Endodermal cell (in vitro differentiated cells): ENCODE measurements at regions not wholly inside any gene's neighbourhood (a gene's known extent, or its start where the extent isn't known, plus 50 kb on each side); places are given as distances from the start of the nearest gene placed in this dataset.
A peak's percentile ranks its signal among the peaks of the same experiment; 100 is the strongest.

Source experiments
- DNase-seq: peaks from one replicate; pipeline ENCODE4 v3.0.0-alpha.2; 2017
- H3K27ac ChIP-seq: 2 replicates; pipeline ENCODE4 v1.5.1; 2013; ENCODE audit warnings: mild to moderate bottlenecking, low read depth, low read length, moderate library complexity
- H3K27me3 ChIP-seq: 2 replicates; pipeline ENCODE4 v1.6.1; 2013; ENCODE audit warnings: mild to moderate bottlenecking, low read length, moderate library complexity; ENCODE audit not compliant: insufficient read depth, control insufficient read depth, poor library complexity, severe bottlenecking
- H3K36me3 ChIP-seq: 2 replicates; pipeline ENCODE4 v1.7.0; 2013; ENCODE audit warnings: mild to moderate bottlenecking, low read length, moderate library complexity; ENCODE audit not compliant: control insufficient read depth, insufficient read depth
- H3K4me1 ChIP-seq: one replicate; pipeline ENCODE4 v1.7.0; 2013; ENCODE audit warnings: low read length; ENCODE audit not compliant: control insufficient read depth, insufficient read depth
- H3K4me3 ChIP-seq: 2 replicates; pipeline ENCODE4 v1.5.1; 2013; ENCODE audit warnings: mild to moderate bottlenecking, low read length, moderate library complexity
- H3K9ac ChIP-seq: 2 replicates; pipeline ENCODE4 v1.6.1; 2013; ENCODE audit warnings: mild to moderate bottlenecking, low read length, moderate library complexity; ENCODE audit not compliant: poor library complexity, severe bottlenecking; ENCODE audit errors: extremely low read depth
- H3K9me3 ChIP-seq: 2 replicates; pipeline ENCODE4 v1.6.1; 2013; ENCODE audit warnings: mild to moderate bottlenecking, low read length, moderate library complexity; ENCODE audit not compliant: control insufficient read depth
- H3K27ac Mint-ChIP-seq: 2 replicates; pipeline ENCODE4 v1.8.0; 2020; ENCODE audit warnings: mixed read lengths
- H3K27me3 Mint-ChIP-seq: 2 replicates; pipeline ENCODE4 v1.8.0; 2021; ENCODE audit warnings: mild to moderate bottlenecking, mixed read lengths; ENCODE audit not compliant: insufficient read depth
- H3K36me3 Mint-ChIP-seq: 2 replicates; pipeline ENCODE4 v1.8.0; 2020; ENCODE audit warnings: low read depth, mixed read lengths
- H3K4me1 Mint-ChIP-seq: 2 replicates; pipeline ENCODE4 v1.8.0; 2020; ENCODE audit warnings: mixed read lengths
- H3K4me3 Mint-ChIP-seq: 2 replicates; pipeline ENCODE4 v1.8.0; 2020; ENCODE audit warnings: mild to moderate bottlenecking, moderate library complexity, mixed read lengths
- H3K9me3 Mint-ChIP-seq: 2 replicates; pipeline ENCODE4 v1.8.0; 2020; ENCODE audit warnings: mild to moderate bottlenecking, mixed read lengths
- CTCF ChIP-seq: fragments of 200-600 bp; sonication (generic); conservative IDR thresholded peaks from 2 replicates; pipeline ENCODE4 v1.5.0; 2021; ENCODE audit warnings: antibody characterized with exemption, mild to moderate bottlenecking
- WGBS, 2 experiments: methylation state at CpG; one replicate each; pipeline versions ENCODE4 v1.1.5 to v1.1.7; 2013; ENCODE audit warnings: missing lambda C conversion rate in 2 of 2, mixed read lengths in 1 of 2; ENCODE audit not compliant: insufficient coverage in 1 of 2, insufficient read length in 1 of 2; 5-methylcytosine and 5-hydroxymethylcytosine counted together

GRCh38 chr3:13954266-13954665 is 74.4 kb upstream of the WNT7A start:
- no peak overlapping the region for H3K27ac Mint-ChIP-seq
- peaks cover 26% of the 10 kb centered on the region for H3K4me1 Mint-ChIP-seq
- WGBS, 2 experiments, result 93 to 100% methylated on average over 4 of the region's 4 CpGs
- Histone ChIP-seq H3K4me3 (no peak overlapping the region), H3K36me3 (no peaks in the 10 kb centered on the region), H3K27me3 (no peaks in the 10 kb centered on the region), H3K9ac (no peak overlapping the region), H3K4me1 (peaks cover 17% of the 10 kb centered on the region), H3K27ac (no peak overlapping the region), H3K9me3 (peaks cover 22% of the 10 kb centered on the region)
- no peak overlapping the region for H3K4me3 Mint-ChIP-seq
- TF ChIP-seq CTCF, result no peak
- H3K36me3 Mint-ChIP-seq, result peaks cover 11% of the 10 kb centered on the region
- H3K9me3 Mint-ChIP-seq, result peaks cover 41% of the 10 kb centered on the region
- no peak for DNase-seq
- peaks cover 12% of the 10 kb centered on the region for H3K27me3 Mint-ChIP-seq

GRCh38 chr3:13951184-13951583 is 71.3 kb upstream of the WNT7A start:
- DNase-seq, result peak; percentile 84
- Mint-ChIP-seq H3K4me1 (peaks cover 52% of the 10 kb centered on the region), H3K27ac (peak overlapping the region; percentile 88), H3K9me3 (peaks cover 46% of the 10 kb centered on the region), H3K4me3 (no peak overlapping the region), H3K36me3 (peaks cover 19% of the 10 kb centered on the region), H3K27me3 (peaks cover 5% of the 10 kb centered on the region)
- Histone ChIP-seq H3K4me3 (peak overlapping the region; percentile 53), H3K9me3 (peaks cover 30% of the 10 kb centered on the region), H3K4me1 (peaks cover 21% of the 10 kb centered on the region), H3K9ac (peak overlapping the region; percentile 33), H3K27me3 (no peaks in the 10 kb centered on the region), H3K27ac (no peak overlapping the region), H3K36me3 (no peaks in the 10 kb centered on the region)
- no peak for TF ChIP-seq CTCF
- 53 to 75% methylated on average over 1 of the region's 1 CpG for WGBS, 2 experiments

DNA sequence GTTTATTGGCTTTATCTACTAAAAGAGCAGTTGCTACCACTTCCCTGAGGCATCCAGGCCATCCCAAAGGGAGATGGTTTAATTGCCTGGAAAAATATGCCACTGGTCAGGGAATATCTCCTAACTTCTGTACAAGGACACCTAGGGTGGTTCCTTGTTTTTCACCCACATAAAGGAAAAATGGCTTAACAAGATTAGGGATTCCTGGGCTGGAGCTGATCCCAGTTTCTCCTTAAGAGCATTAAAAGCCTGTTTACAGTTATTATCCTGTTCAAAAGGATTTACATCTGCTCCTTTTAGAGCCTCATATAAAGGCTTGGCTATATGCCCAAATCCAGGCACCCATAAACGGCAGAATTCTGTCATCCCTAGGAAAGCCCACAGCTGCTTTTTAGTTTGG is 70.2 kb upstream of the WNT7A start:
- Histone ChIP-seq H3K9ac (peak overlapping the region; percentile 2), H3K9me3 (peaks cover 41% of the 10 kb centered on the region), H3K4me3 (peak overlapping the region; percentile 77), H3K27me3 (no peaks in the 10 kb centered on the region), H3K27ac (no peak overlapping the region), H3K36me3 (no peaks in the 10 kb centered on the region), H3K4me1 (peaks cover 21% of the 10 kb centered on the region)
- peak overlapping the region; percentile 83 for H3K27ac Mint-ChIP-seq
- H3K4me3 Mint-ChIP-seq, result no peak overlapping the region
- H3K4me1 Mint-ChIP-seq, result peaks cover 52% of the 10 kb centered on the region
- WGBS, 2 experiments, result 70 to 90% methylated on average over 1 of the region's 1 CpG
- DNase-seq, result no peak
- TF ChIP-seq CTCF, result no peak
- H3K36me3 Mint-ChIP-seq, result peaks cover 23% of the 10 kb centered on the region
- peaks cover 54% of the 10 kb centered on the region for H3K9me3 Mint-ChIP-seq
- peaks cover 3% of the 10 kb centered on the region for H3K27me3 Mint-ChIP-seq
